ENCODE measurements at regions not wholly inside any gene's neighbourhood (a gene's known extent, or its start where the extent isn't known, plus 50 kb on each side); places are given as distances from the start of the nearest gene placed in this dataset.

GRCh38 chr5:67281874-67282273 is 85.3 kb upstream of the CD180 start:
- TF ChIP-seq CTCF (IDR thresholded peaks at IDR 0.05; ENCODE audit: low read depth, low read length, poor library complexity, severe bottlenecking) (no peak), EZH2phosphoT487 (IDR thresholded peaks at IDR 0.05; ENCODE audit: borderline replicate concordance, low read length) (no peak)

Data from DOHH2 (cell line).